OCI-LY1 (cell line): ENCODE measurements at regions not wholly inside any gene's neighbourhood (a gene's known extent, or its start where the extent isn't known, plus 50 kb on each side); places are given as distances from the start of the nearest gene placed in this dataset.

Experiments
- H2AFZ ChIP-seq: fragments of 200-600 bp; sonication (generic), shearing (Covaris generic); 2 replicates; pipeline ENCODE4 v1.6.0; 2014; ENCODE audit warnings: antibody characterized with exemption, mild to moderate bottlenecking, low read length
- H3F3A ChIP-seq: fragments of 200-600 bp; sonication (generic), shearing (Covaris generic); 2 replicates; pipeline ENCODE4 v1.6.0; 2014; ENCODE audit warnings: mild to moderate bottlenecking, antibody characterized with exemption, low read length, moderate library complexity; ENCODE audit not compliant: insufficient read depth
- H3K27ac ChIP-seq: fragments of 200-600 bp; sonication (generic); 2 replicates; pipeline ENCODE4 v1.5.1; 2014; ENCODE audit warnings: low read length, mixed run types, mild to moderate bottlenecking, low read depth; ENCODE audit not compliant: poor library complexity, severe bottlenecking
- H3K27me3 ChIP-seq: fragments of 200-600 bp; sonication (generic); 2 replicates; pipeline ENCODE4 v1.6.0; 2014; ENCODE audit warnings: antibody characterized with exemption, mild to moderate bottlenecking, low read length, moderate library complexity; ENCODE audit not compliant: insufficient read depth
- H3K36me3 ChIP-seq: fragments of 200-600 bp; sonication (generic); 2 replicates; pipeline ENCODE4 v1.6.1; 2014; ENCODE audit warnings: mild to moderate bottlenecking, antibody characterized with exemption, low read length, moderate library complexity, mixed read lengths; ENCODE audit not compliant: insufficient read depth
- H3K4me1 ChIP-seq: fragments of 200-600 bp; sonication (generic); 2 replicates; pipeline ENCODE4 v1.5.1; 2014; ENCODE audit warnings: mild to moderate bottlenecking, low read length, moderate library complexity; ENCODE audit not compliant: insufficient read depth, severe bottlenecking
- H3K4me2 ChIP-seq: fragments of 200-600 bp; sonication (generic), shearing (Covaris generic); 2 replicates; pipeline ENCODE4 v1.6.1; 2014; ENCODE audit warnings: low read length
- H3K4me3 ChIP-seq: fragments of 200-600 bp; sonication (generic); 2 replicates; pipeline ENCODE4 v1.5.1; 2014; ENCODE audit warnings: low read length, low read depth, mild to moderate bottlenecking, mixed read lengths; ENCODE audit not compliant: poor library complexity, severe bottlenecking
- H3K79me2 ChIP-seq: fragments of 200-600 bp; shearing (Covaris generic); 2 replicates; pipeline ENCODE4 v1.6.1; 2016; ENCODE audit warnings: mixed run types, low read length, mixed read lengths; ENCODE audit not compliant: insufficient read depth
- H3K9ac ChIP-seq: fragments of 200-600 bp; sonication (generic), shearing (Covaris generic); 2 replicates; pipeline ENCODE4 v1.6.1; 2014; ENCODE audit warnings: mild to moderate bottlenecking, low read length, mixed read lengths
- H3K9me2 ChIP-seq: fragments of 200-600 bp; sonication (generic), shearing (Covaris generic); 2 replicates; pipeline ENCODE4 v1.6.1; 2014; ENCODE audit warnings: low read depth, mild to moderate bottlenecking, low read length, mixed read lengths
- H3K9me3 ChIP-seq: fragments of 200-600 bp; shearing (Covaris generic); 2 replicates; pipeline ENCODE4 v1.6.1; 2014; ENCODE audit warnings: low read length, mixed read lengths
- H4K20me1 ChIP-seq: fragments of 200-600 bp; sonication (generic), shearing (Covaris generic); 2 replicates; pipeline ENCODE4 v1.6.0; 2016; ENCODE audit warnings: mild to moderate bottlenecking, low read length; ENCODE audit not compliant: insufficient read depth
- CTCF ChIP-seq: fragments of 200-600 bp; sonication (generic), shearing (Covaris generic); IDR thresholded peaks from 2 replicates; pipeline ENCODE4 v1.5.1; 2017; ENCODE audit warnings: mild to moderate bottlenecking, antibody characterized with exemption, low read length, moderate library complexity, mixed read lengths
- EZH2 ChIP-seq: fragments of 200-600 bp; sonication (generic), shearing (Covaris generic); IDR thresholded peaks from 2 replicates; pipeline ENCODE4 v1.8.0; 2017; ENCODE audit warnings: borderline replicate concordance, mixed run types, mild to moderate bottlenecking, antibody characterized with exemption, low read length, moderate library complexity, mixed read lengths

GRCh38 chr14:55889124-55889523 is 229.1 kb upstream of the PELI2 start:
- no peaks in the 10 kb centered on the region for H3F3A ChIP-seq
- H3K9me3 ChIP-seq = no peaks in the 10 kb centered on the region
- no peak overlapping the region for H3K9ac ChIP-seq
- no peaks in the 10 kb centered on the region for H3K4me1 ChIP-seq
- H3K27me3 ChIP-seq = no peaks in the 10 kb centered on the region
- H3K9me2 ChIP-seq = no peaks in the 10 kb centered on the region
- H4K20me1 ChIP-seq = no peaks in the 10 kb centered on the region
- no peak overlapping the region for H3K4me3 ChIP-seq
- H2AFZ ChIP-seq = no peak overlapping the region
- H3K79me2 ChIP-seq = no peaks in the 10 kb centered on the region
- no peaks in the 10 kb centered on the region for H3K36me3 ChIP-seq
- no peak overlapping the region for H3K4me2 ChIP-seq
- TF ChIP-seq EZH2 (no peak), CTCF (no peak)
- no peak overlapping the region for H3K27ac ChIP-seq

- no peak overlapping the region for H3K4me2 ChIP-seq
- H3K79me2 ChIP-seq = no peaks in the 10 kb centered on the region
- TF ChIP-seq EZH2 = no peak
- TF ChIP-seq CTCF = no peak
Measured at GRCh38 chr14:55891692-55892091, 226.5 kb upstream of the PELI2 start.

GRCh38 chr14:55892906-55893305 is 225.3 kb upstream of the PELI2 start:
- no peaks in the 10 kb centered on the region for H3K27me3 ChIP-seq
- no peak overlapping the region for H3K27ac ChIP-seq
- H3F3A ChIP-seq = no peaks in the 10 kb centered on the region
- H3K4me3 ChIP-seq = no peak overlapping the region
- no peaks in the 10 kb centered on the region for H3K36me3 ChIP-seq
- H3K4me1 ChIP-seq = no peaks in the 10 kb centered on the region
- no peak overlapping the region for H3K4me2 ChIP-seq
- no peaks in the 10 kb centered on the region for H3K9me3 ChIP-seq
- no peaks in the 10 kb centered on the region for H4K20me1 ChIP-seq
- H2AFZ ChIP-seq = no peak overlapping the region
- TF ChIP-seq EZH2 (no peak), CTCF (no peak)
- no peak overlapping the region for H3K9ac ChIP-seq
- no peaks in the 10 kb centered on the region for H3K9me2 ChIP-seq
- H3K79me2 ChIP-seq = no peaks in the 10 kb centered on the region

More at GRCh38 chr14:55891692-55892091, 226.5 kb upstream of the PELI2 start:
- H3K27me3 ChIP-seq = no peaks in the 10 kb centered on the region
- H3K9me3 ChIP-seq = no peaks in the 10 kb centered on the region
- H3K9ac ChIP-seq = no peak overlapping the region
- no peaks in the 10 kb centered on the region for H3F3A ChIP-seq
- no peaks in the 10 kb centered on the region for H3K36me3 ChIP-seq
- no peaks in the 10 kb centered on the region for H3K4me1 ChIP-seq
- no peaks in the 10 kb centered on the region for H3K9me2 ChIP-seq
- no peaks in the 10 kb centered on the region for H4K20me1 ChIP-seq
- no peak overlapping the region for H3K27ac ChIP-seq
- no peak overlapping the region for H3K4me3 ChIP-seq
- H2AFZ ChIP-seq = no peak overlapping the region
